Esophagus squamous epithelium (tissue), 5 donors: ENCODE measurements at regions not wholly inside any gene's neighbourhood (a gene's known extent, or its start where the extent isn't known, plus 50 kb on each side); places are given as distances from the start of the nearest gene placed in this dataset.

Experiments used
- DNase-seq: peaks from one replicate; lab custom pipeline; 2025; lab: John Stamatoyannopoulos, UW
- H3K27ac ChIP-seq, 4 donors: fragments of 200-600 bp; sonication (generic); one replicate each; pipeline ENCODE4 v1.5.1; 2016 to 2019; ENCODE audit warnings: mild to moderate bottlenecking in 1 of 4
- H3K27me3 ChIP-seq, 4 donors: fragments of 200-600 bp; sonication (generic); 1 replicate in 3 of 4; 2 replicates in 1 of 4; pipeline versions ENCODE4 v1.5.1 to v1.6.0; 2017 to 2021; ENCODE audit warnings: antibody characterized with exemption in 1 of 4
- H3K36me3 ChIP-seq, 3 donors: fragments of 200-600 bp; sonication (generic); one replicate each; pipeline ENCODE4 v1.5.1; 2016 to 2019
- H3K4me1 ChIP-seq, 3 donors: fragments of 200-600 bp; sonication (generic); one replicate each; pipeline ENCODE4 v1.5.1; 2017 to 2019
- H3K4me3 ChIP-seq, 4 donors: fragments of 200-600 bp; sonication (generic); 1 replicate in 3 of 4; 2 replicates in 1 of 4; pipeline ENCODE4 v1.5.1; 2016 to 2019; ENCODE audit warnings: mild to moderate bottlenecking in 2 of 4, moderate library complexity in 1 of 4
- H3K9me3 ChIP-seq, 3 donors: fragments of 200-600 bp; sonication (generic); one replicate each; pipeline ENCODE4 v1.5.1; 2016 to 2019
- POLR2A ChIP-seq, 4 donors: fragments of 450-650 bp; IDR thresholded peaks; one replicate each; pipeline ENCODE4 v1.6.1; 2017; ENCODE audit warnings: antibody characterized with exemption in 4 of 4, mild to moderate bottlenecking in 4 of 4, moderate library complexity in 3 of 4
- WGBS, 2 donors: methylation state at CpG; one replicate each; pipeline ENCODE4 v1.1.5; 2018; 5-methylcytosine and 5-hydroxymethylcytosine counted together
- intact Hi-C: fragments of 100-400 bp; cut with DNase I; formaldehyde crosslinking; loops from one replicate; pipeline ENCODE4 v1.15.0; 2022
- TF ChIP-seq, protein P1 (sequence below), 6 experiments: fragments of 450-650 bp in 4 of 6; fragments of 200-600 bp in 2 of 6; sonication (generic) in 2 of 6; IDR thresholded peaks; one replicate each; pipeline ENCODE4 v1.5.1; 2016 to 2019; ENCODE audit warnings: antibody characterized with exemption in 6 of 6, mild to moderate bottlenecking in 4 of 6, moderate library complexity in 4 of 6
- donor health status: DM: yes; HTN: yes; CAD: no.

DNA sequence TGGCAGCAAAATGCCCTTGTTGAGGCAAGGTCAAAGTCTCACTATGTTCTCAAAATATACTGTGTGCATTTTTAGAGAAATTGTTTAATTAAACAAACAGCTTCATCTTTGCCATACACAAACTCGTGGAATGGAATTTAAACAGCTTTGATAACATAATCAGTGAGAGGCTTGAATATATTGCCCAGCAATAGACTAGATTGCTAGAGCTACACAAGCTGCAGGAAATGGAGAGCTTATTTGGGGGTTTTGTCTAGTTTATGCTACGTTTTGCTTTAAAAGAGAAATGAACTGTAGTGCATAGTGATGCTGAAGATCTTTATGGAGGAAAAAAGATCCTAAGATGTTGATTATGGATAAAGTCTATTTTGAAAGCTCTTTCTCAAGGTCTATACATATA lies 166.8 kb upstream of the HMCN1 start:
- Histone ChIP-seq H3K4me3 (no peak overlapping the region), H3K9me3 (no peaks in the 10 kb centered on the region), H3K27me3 (no peaks in the 10 kb centered on the region), H3K36me3 (no peaks in the 10 kb centered on the region), H3K4me1 (peaks cover 0 to 67% (median 5%) of the 10 kb centered on the region in 3 donors), H3K27ac (peak overlapping the region in 1 of 4 donors; percentile 9)
- TF ChIP-seq POLR2A (IDR thresholded peaks at IDR 0.05) = no peak
- TF ChIP-seq, protein P1, sequence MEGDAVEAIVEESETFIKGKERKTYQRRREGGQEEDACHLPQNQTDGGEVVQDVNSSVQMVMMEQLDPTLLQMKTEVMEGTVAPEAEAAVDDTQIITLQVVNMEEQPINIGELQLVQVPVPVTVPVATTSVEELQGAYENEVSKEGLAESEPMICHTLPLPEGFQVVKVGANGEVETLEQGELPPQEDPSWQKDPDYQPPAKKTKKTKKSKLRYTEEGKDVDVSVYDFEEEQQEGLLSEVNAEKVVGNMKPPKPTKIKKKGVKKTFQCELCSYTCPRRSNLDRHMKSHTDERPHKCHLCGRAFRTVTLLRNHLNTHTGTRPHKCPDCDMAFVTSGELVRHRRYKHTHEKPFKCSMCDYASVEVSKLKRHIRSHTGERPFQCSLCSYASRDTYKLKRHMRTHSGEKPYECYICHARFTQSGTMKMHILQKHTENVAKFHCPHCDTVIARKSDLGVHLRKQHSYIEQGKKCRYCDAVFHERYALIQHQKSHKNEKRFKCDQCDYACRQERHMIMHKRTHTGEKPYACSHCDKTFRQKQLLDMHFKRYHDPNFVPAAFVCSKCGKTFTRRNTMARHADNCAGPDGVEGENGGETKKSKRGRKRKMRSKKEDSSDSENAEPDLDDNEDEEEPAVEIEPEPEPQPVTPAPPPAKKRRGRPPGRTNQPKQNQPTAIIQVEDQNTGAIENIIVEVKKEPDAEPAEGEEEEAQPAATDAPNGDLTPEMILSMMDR (IDR thresholded peaks at IDR 0.05) = no peak
- no peak for DNase-seq
- 32 to 42% methylated on average over 2 of the region's 2 CpGs for WGBS, 2 donors
- intact Hi-C loops = no loop called here

DNA sequence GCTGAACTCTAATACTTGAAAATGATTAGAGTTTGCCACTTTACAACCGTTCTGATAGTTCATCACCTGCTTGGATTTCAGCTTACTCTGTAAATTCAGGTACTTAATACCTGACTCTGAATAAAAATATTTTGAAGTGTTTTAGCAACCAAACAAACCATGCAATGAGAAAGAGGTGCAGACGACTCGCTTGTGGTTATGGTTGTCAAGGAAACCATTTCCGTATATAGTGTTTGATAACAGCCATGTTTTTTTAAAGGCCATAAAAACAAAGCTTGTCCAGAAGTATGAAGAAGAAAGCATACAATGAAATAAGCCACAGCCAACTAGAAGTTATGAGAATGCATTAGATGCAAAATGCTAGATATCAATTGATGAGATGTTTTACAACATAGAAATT lies 167.2 kb upstream of the HMCN1 start:
- intact Hi-C loops = no loop called here
- no peak for DNase-seq
- Histone ChIP-seq H3K9me3 (no peaks in the 10 kb centered on the region), H3K27me3 (no peaks in the 10 kb centered on the region), H3K4me1 (peaks cover 0 to 72% (median 5%) of the 10 kb centered on the region in 3 donors), H3K27ac (peak overlapping the region in 1 of 4 donors; percentile 9), H3K36me3 (no peaks in the 10 kb centered on the region), H3K4me3 (no peak overlapping the region)
- WGBS, 2 donors = 9 to 13% methylated on average over 4 of the region's 4 CpGs
- TF ChIP-seq, protein P1 (IDR thresholded peaks at IDR 0.05) = no peak
- no peak for TF ChIP-seq POLR2A (IDR thresholded peaks at IDR 0.05)

DNA sequence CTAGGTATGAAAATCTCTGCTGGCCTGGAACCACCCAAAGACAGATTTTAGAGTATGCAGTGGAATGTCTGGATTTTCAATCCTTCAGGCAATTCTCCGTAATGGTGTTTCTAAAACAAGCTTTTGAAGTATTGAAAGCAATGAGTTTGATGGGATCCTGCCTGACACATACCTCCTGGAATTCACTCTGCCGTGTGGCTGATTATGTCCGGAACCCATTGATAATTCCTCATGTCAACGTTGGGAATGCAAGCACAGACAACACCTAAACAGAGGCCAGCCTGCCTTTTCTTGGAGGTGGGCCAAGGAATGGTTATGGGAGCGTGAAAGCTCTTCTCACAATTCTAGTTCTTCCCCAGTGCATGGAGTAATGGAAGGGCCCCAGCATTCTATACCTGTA lies 168.9 kb upstream of the HMCN1 start:
- Histone ChIP-seq H3K9me3 (no peaks in the 10 kb centered on the region), H3K27ac (peak overlapping the region in 1 of 4 donors; percentile 16), H3K36me3 (no peaks in the 10 kb centered on the region), H3K4me3 (no peak overlapping the region), H3K27me3 (peaks cover 0 to 4% (median 0%) of the 10 kb centered on the region in 4 donors), H3K4me1 (peaks cover 0 to 70% (median 5%) of the 10 kb centered on the region in 3 donors)
- intact Hi-C loops = no loop called here
- TF ChIP-seq, protein P1 (IDR thresholded peaks at IDR 0.05) = no peak
- no peak for TF ChIP-seq POLR2A (IDR thresholded peaks at IDR 0.05)
- WGBS, 2 donors = 49 to 55% methylated on average over 4 to 5 of the region's 5 CpGs
- no peak for DNase-seq

DNA sequence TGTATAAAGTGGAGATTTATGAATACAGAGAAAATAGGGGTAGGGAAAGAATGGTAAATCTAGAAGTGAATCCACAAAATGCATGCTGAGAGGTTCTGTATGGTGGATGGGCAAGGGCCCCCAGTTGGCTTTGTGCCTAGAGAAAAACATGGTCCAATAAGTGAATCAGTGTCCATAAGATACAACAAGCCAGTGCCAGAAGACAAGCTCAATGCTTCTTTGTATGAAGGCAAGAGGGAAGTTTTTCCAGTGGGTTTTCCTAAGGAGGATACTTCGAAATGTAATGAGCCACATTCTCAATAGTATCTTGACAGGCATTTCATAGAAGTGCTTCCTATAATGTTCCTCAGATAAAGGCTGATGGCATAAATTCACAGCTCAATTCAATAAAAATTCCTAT lies 169.4 kb upstream of the HMCN1 start:
- 48 to 56% methylated on average over 1 of the region's 1 CpG for WGBS, 2 donors
- H3K9me3 ChIP-seq = no peaks in the 10 kb centered on the region
- no peaks in the 10 kb centered on the region for H3K36me3 ChIP-seq
- TF ChIP-seq, protein P1 (IDR thresholded peaks at IDR 0.05) = no peak
- no peak for TF ChIP-seq POLR2A (IDR thresholded peaks at IDR 0.05)
- peaks cover 0 to 4% (median 0%) of the 10 kb centered on the region in 4 donors for H3K27me3 ChIP-seq
- peaks cover 0 to 65% (median 5%) of the 10 kb centered on the region in 3 donors for H3K4me1 ChIP-seq
- peak overlapping the region in 1 of 4 donors; percentile 16 for H3K27ac ChIP-seq
- intact Hi-C loops = no loop called here
- DNase-seq = no peak
- no peak overlapping the region for H3K4me3 ChIP-seq

DNA sequence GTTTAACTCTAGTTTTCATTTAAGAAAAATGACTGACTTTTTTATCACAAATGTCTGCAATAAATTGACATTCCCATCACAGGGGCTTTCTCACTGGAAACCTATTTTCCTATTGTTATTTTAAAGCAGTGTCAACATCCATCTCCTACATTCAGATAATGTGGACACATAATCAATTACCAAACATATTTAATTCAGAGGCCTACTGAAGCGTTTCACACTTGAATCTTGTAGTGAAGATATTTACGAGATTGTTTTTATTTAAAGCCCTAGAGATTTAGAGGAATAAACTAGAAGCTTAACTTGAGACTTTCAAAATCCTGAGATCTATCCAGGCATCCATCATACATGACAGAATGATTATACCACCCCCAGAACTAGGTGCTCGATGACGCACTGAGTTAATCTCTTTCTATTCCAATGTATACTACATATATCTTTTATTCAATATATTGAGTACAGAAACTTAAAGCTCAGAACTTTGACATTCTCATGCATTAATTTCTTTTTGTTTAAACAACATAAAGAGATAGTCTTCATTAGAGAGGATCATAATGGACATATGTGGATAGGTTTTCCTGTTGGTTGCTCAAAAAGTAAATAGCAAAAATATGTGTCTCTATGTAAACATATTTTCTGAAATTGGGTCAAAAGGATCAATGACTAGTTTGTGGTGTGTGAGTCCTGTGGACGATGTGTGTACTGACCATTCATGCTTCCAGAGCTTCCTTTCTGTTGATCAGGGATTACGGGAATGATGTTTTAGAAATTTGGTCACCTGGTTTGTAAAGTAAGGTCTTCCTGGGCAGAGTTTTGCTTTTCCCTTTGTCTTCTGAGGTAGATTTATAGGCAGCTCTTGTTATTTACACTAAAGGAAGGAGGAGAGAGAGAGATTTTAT lies 171.5 kb upstream of the HMCN1 start:
- Histone ChIP-seq H3K27me3 (peaks cover 0 to 4% (median 0%) of the 10 kb centered on the region in 4 donors), H3K4me1 (peaks cover 0 to 55% (median 4%) of the 10 kb centered on the region in 3 donors), H3K27ac (no peak overlapping the region), H3K9me3 (no peaks in the 10 kb centered on the region), H3K36me3 (no peaks in the 10 kb centered on the region), H3K4me3 (no peak overlapping the region)
- no peak for TF ChIP-seq POLR2A (IDR thresholded peaks at IDR 0.05)
- WGBS, 2 donors = 36 to 57% methylated on average over 6 of the region's 6 CpGs
- no peak for DNase-seq
- intact Hi-C loops = no loop called here
